Suprapubic skin (tissue), 4 donors: ENCODE measurements at regions not wholly inside any gene's neighbourhood (a gene's known extent, or its start where the extent isn't known, plus 50 kb on each side); places are given as distances from the start of the nearest gene placed in this dataset.

Source experiments
- DNase-seq, 2 donors: peaks; one replicate each; pipeline ENCODE4 v3.0.0-alpha.2; 2019; ENCODE audit warnings: low spot score in 2 of 2
- H3K27ac ChIP-seq: fragments of 200-600 bp; sonication (generic); one replicate; pipeline ENCODE4 v1.5.1; 2019
- H3K27me3 ChIP-seq: fragments of 200-600 bp; sonication (generic); one replicate; pipeline ENCODE4 v1.5.1; 2019
- H3K36me3 ChIP-seq: fragments of 200-600 bp; sonication (generic); one replicate; pipeline ENCODE4 v1.5.1; 2019
- H3K4me1 ChIP-seq: fragments of 200-600 bp; sonication (generic); one replicate; pipeline ENCODE4 v1.5.1; 2019
- H3K4me3 ChIP-seq: fragments of 200-600 bp; sonication (generic); one replicate; pipeline ENCODE4 v1.5.1; 2019; ENCODE audit warnings: mild to moderate bottlenecking
- H3K9me3 ChIP-seq: fragments of 200-600 bp; sonication (generic); one replicate; pipeline ENCODE4 v1.5.1; 2019
- CTCF ChIP-seq, 2 donors: fragments of 200-600 bp in 1 of 2; fragments of 450-650 bp in 1 of 2; sonication (generic) in 1 of 2; IDR thresholded peaks; one replicate each; pipeline ENCODE4 v1.5.1; 2016 to 2019; ENCODE audit warnings: antibody characterized with exemption in 2 of 2, mild to moderate bottlenecking in 1 of 2, moderate library complexity in 1 of 2
- EP300 ChIP-seq: sonication (generic); formaldehyde crosslinking; IDR thresholded peaks from one replicate; pipeline ENCODE4 v1.6.1; 2017; ENCODE audit warnings: antibody characterized with exemption
- POLR2A ChIP-seq, 2 donors: fragments of 450-650 bp; IDR thresholded peaks; one replicate each; pipeline ENCODE4 v1.6.1; 2017; ENCODE audit warnings: antibody characterized with exemption in 2 of 2, mild to moderate bottlenecking in 2 of 2, moderate library complexity in 2 of 2
- POLR2AphosphoS5 ChIP-seq, 3 donors: sonication (generic); formaldehyde crosslinking; IDR thresholded peaks; one replicate each; pipeline ENCODE4 v1.6.1; 2017; ENCODE audit warnings: antibody characterized with exemption in 3 of 3
- WGBS: methylation state at CpG from one replicate; pipeline ENCODE4 v1.1.5; 2018; 5-methylcytosine and 5-hydroxymethylcytosine counted together

- H3K27me3 ChIP-seq = no peaks in the 10 kb centered on the region
- TF ChIP-seq POLR2A (IDR thresholded peaks at IDR 0.05) (no peak), CTCF (IDR thresholded peaks at IDR 0.05) (no peak), POLR2AphosphoS5 (IDR thresholded peaks at IDR 0.05) (no peak), EP300 (no peak)
- H3K36me3 ChIP-seq = no peaks in the 10 kb centered on the region
- no peaks in the 10 kb centered on the region for H3K9me3 ChIP-seq
- no peak overlapping the region for H3K27ac ChIP-seq
- DNase-seq = no peak
- H3K4me3 ChIP-seq = no peak overlapping the region
- no peaks in the 10 kb centered on the region for H3K4me1 ChIP-seq
- WGBS = 83% methylated on average over 5 of the region's 5 CpGs
These were observed 66.7 kb upstream of the CAPRIN1 start for GRCh38 chr11:33984682-33985389.

- Histone ChIP-seq H3K27me3 (no peaks in the 10 kb centered on the region), H3K36me3 (no peaks in the 10 kb centered on the region), H3K4me1 (no peaks in the 10 kb centered on the region), H3K27ac (no peak overlapping the region), H3K9me3 (no peaks in the 10 kb centered on the region), H3K4me3 (no peak overlapping the region)
- DNase-seq = no peak
- TF ChIP-seq POLR2AphosphoS5 (IDR thresholded peaks at IDR 0.05) = no peak
- no peak for TF ChIP-seq POLR2A (IDR thresholded peaks at IDR 0.05)
- TF ChIP-seq CTCF (IDR thresholded peaks at IDR 0.05) = no peak
- no peak for TF ChIP-seq EP300
These were observed 68.9 kb upstream of the CAPRIN1 start for GRCh38 chr11:33982661-33983060.

- Histone ChIP-seq H3K9me3 (no peaks in the 10 kb centered on the region), H3K27ac (no peak overlapping the region), H3K36me3 (no peaks in the 10 kb centered on the region), H3K27me3 (no peaks in the 10 kb centered on the region), H3K4me3 (no peak overlapping the region), H3K4me1 (no peaks in the 10 kb centered on the region)
- DNase-seq = no peak
- TF ChIP-seq POLR2AphosphoS5 (IDR thresholded peaks at IDR 0.05) (no peak), EP300 (no peak), POLR2A (IDR thresholded peaks at IDR 0.05) (no peak), CTCF (IDR thresholded peaks at IDR 0.05) (no peak)
- 72% methylated on average over 3 of the region's 3 CpGs for WGBS
These were observed 70.6 kb upstream of the CAPRIN1 start for GRCh38 chr11:33980897-33981296.

- TF ChIP-seq EP300 = no peak
- TF ChIP-seq POLR2AphosphoS5 (IDR thresholded peaks at IDR 0.05) = no peak
- no peak for TF ChIP-seq POLR2A (IDR thresholded peaks at IDR 0.05)
- TF ChIP-seq CTCF (IDR thresholded peaks at IDR 0.05) = no peak
- H3K27me3 ChIP-seq = no peaks in the 10 kb centered on the region
- H3K36me3 ChIP-seq = no peaks in the 10 kb centered on the region
- 92% methylated on average over 6 of the region's 6 CpGs for WGBS
- H3K27ac ChIP-seq = no peak overlapping the region
- no peak for DNase-seq
- no peaks in the 10 kb centered on the region for H3K4me1 ChIP-seq
- H3K4me3 ChIP-seq = no peak overlapping the region
- no peaks in the 10 kb centered on the region for H3K9me3 ChIP-seq
These were observed 73.2 kb upstream of the CAPRIN1 start for GRCh38 chr11:33978376-33978775.

GRCh38 chr11:33977676-33978075 lies 73.9 kb upstream of the CAPRIN1 start:
- WGBS = 84% methylated on average over 4 of the region's 4 CpGs
- no peak for TF ChIP-seq EP300
- no peak for TF ChIP-seq POLR2AphosphoS5 (IDR thresholded peaks at IDR 0.05)
- TF ChIP-seq CTCF (IDR thresholded peaks at IDR 0.05) = no peak
- no peak for TF ChIP-seq POLR2A (IDR thresholded peaks at IDR 0.05)
- Histone ChIP-seq H3K4me1 (no peaks in the 10 kb centered on the region), H3K27me3 (no peaks in the 10 kb centered on the region), H3K36me3 (no peaks in the 10 kb centered on the region), H3K27ac (no peak overlapping the region), H3K9me3 (no peaks in the 10 kb centered on the region), H3K4me3 (no peak overlapping the region)
- DNase-seq = no peak
